ENCODE measurements at regions not wholly inside any gene's neighbourhood (a gene's known extent, or its start where the extent isn't known, plus 50 kb on each side); places are given as distances from the start of the nearest gene placed in this dataset.

DNA sequence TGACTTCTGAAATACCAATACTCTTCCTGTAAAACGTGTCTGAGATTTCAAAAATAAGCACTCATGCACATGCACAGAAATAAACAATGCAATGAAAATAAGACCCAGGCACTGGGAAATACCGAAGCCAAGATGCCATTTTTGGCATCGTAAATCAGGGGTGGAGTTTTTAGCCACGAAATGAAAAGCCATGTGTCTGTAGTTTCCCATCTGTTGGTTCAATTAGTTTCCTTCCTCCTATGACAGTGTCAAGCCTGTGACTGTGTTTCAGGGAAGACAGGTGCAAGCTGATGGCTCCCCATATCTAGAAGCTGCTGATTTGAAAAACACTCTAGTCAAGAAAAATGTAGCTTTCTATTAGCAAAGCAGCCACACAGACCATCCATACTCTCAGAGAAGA, 480.4 kb upstream of the CAMK1G start:
- Histone ChIP-seq H3K9ac (ENCODE audit: low read depth, low read length, poor library complexity, severe bottlenecking) (no peak overlapping the region), H3K4me1 (ENCODE audit: insufficient read depth, low read length, poor library complexity, severe bottlenecking) (no peaks in the 10 kb centered on the region), H4K20me1 (ENCODE audit: insufficient read depth, low read length, poor library complexity, severe bottlenecking) (no peaks in the 10 kb centered on the region), H3K27me3 (ENCODE audit: insufficient read depth, low read length, poor library complexity, severe bottlenecking) (no peaks in the 10 kb centered on the region), H3K4me2 (ENCODE audit: low read depth, low read length, poor library complexity, severe bottlenecking) (no peak overlapping the region), H2AFZ (ENCODE audit: low read length) (no peak overlapping the region), H3K9me2 (replicated peaks; ENCODE audit: low read depth, low read length) (no peaks in the 10 kb centered on the region), H3F3A (ENCODE audit: low read depth) (no peaks in the 10 kb centered on the region), H3K36me3 (ENCODE audit: insufficient read depth, low read length) (no peaks in the 10 kb centered on the region), H3K9me3 (ENCODE audit: insufficient read depth, low read depth, low read length) (no peaks in the 10 kb centered on the region), H3K4me3 (ENCODE audit: low read length, poor library complexity, severe bottlenecking) (no peak overlapping the region), H3K79me2 (ENCODE audit: insufficient read depth, low read length) (no peaks in the 10 kb centered on the region)
- TF ChIP-seq, protein P1, sequence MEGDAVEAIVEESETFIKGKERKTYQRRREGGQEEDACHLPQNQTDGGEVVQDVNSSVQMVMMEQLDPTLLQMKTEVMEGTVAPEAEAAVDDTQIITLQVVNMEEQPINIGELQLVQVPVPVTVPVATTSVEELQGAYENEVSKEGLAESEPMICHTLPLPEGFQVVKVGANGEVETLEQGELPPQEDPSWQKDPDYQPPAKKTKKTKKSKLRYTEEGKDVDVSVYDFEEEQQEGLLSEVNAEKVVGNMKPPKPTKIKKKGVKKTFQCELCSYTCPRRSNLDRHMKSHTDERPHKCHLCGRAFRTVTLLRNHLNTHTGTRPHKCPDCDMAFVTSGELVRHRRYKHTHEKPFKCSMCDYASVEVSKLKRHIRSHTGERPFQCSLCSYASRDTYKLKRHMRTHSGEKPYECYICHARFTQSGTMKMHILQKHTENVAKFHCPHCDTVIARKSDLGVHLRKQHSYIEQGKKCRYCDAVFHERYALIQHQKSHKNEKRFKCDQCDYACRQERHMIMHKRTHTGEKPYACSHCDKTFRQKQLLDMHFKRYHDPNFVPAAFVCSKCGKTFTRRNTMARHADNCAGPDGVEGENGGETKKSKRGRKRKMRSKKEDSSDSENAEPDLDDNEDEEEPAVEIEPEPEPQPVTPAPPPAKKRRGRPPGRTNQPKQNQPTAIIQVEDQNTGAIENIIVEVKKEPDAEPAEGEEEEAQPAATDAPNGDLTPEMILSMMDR (conservative IDR thresholded peaks at IDR 0.05; ENCODE audit: low read length), result no peak
- TF ChIP-seq EZH2phosphoT487 (IDR thresholded peaks at IDR 0.05; ENCODE audit: borderline replicate concordance), result no peak

DNA sequence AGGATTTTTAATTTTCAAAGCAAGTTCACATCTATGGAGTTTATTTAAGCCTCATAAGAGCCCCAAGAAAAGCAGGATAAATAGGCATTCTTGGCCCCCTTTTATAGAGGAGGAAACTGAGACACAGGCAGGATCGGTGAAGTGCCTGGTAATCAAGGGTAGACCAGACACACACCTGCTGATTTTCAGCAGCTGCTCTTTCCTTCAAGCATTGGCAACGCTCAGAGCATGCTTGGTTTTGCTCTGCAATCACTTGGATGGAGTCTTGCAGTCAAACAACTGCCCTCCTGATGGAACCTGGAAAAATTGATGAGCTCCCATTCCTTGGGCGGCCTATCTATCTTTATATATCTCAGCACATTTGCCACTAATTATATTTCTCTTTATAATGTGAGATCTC, 478.9 kb upstream of the CAMK1G start:
- Histone ChIP-seq H3K36me3 (ENCODE audit: insufficient read depth, low read length) (no peaks in the 10 kb centered on the region), H3K4me3 (ENCODE audit: low read length, poor library complexity, severe bottlenecking) (no peak overlapping the region), H3K4me1 (ENCODE audit: insufficient read depth, low read length, poor library complexity, severe bottlenecking) (no peaks in the 10 kb centered on the region), H3K27me3 (ENCODE audit: insufficient read depth, low read length, poor library complexity, severe bottlenecking) (no peaks in the 10 kb centered on the region), H3K79me2 (ENCODE audit: insufficient read depth, low read length) (no peaks in the 10 kb centered on the region), H4K20me1 (ENCODE audit: insufficient read depth, low read length, poor library complexity, severe bottlenecking) (no peaks in the 10 kb centered on the region), H3F3A (ENCODE audit: low read depth) (no peaks in the 10 kb centered on the region), H2AFZ (ENCODE audit: low read length) (no peak overlapping the region), H3K4me2 (ENCODE audit: low read depth, low read length, poor library complexity, severe bottlenecking) (no peak overlapping the region), H3K9me3 (ENCODE audit: insufficient read depth, low read depth, low read length) (no peaks in the 10 kb centered on the region), H3K9me2 (replicated peaks; ENCODE audit: low read depth, low read length) (no peaks in the 10 kb centered on the region), H3K9ac (ENCODE audit: low read depth, low read length, poor library complexity, severe bottlenecking) (no peak overlapping the region)
- no peak for TF ChIP-seq EZH2phosphoT487 (IDR thresholded peaks at IDR 0.05; ENCODE audit: borderline replicate concordance)
- TF ChIP-seq, protein P1 (conservative IDR thresholded peaks at IDR 0.05; ENCODE audit: low read length), result no peak

DNA sequence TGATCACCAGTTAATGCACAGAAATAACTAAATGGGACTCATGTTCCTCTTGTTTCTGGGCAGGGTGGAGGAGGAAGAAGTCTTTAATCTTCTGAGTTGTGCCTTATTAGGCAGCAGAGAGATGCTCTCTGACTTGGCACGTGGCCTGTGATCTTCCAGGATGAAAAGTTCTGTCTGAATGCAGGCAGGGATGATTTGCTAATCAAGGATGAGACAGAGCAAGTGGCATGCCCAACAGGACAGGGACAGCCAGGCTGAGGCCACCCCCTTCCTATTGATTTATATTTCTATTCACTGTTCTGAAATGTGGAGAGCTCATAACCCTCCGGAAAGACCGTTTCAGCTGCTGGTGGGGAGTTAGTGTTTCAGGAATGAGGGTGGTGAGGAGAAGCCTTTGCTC, 477.8 kb upstream of the CAMK1G start:
- no peaks in the 10 kb centered on the region for H3K9me3 ChIP-seq (ENCODE audit: insufficient read depth, low read depth, low read length)
- no peaks in the 10 kb centered on the region for H3F3A ChIP-seq (ENCODE audit: low read depth)
- H2AFZ ChIP-seq (ENCODE audit: low read length), result no peak overlapping the region
- no peak overlapping the region for H3K4me3 ChIP-seq (ENCODE audit: low read length, poor library complexity, severe bottlenecking)
- no peaks in the 10 kb centered on the region for H3K27me3 ChIP-seq (ENCODE audit: insufficient read depth, low read length, poor library complexity, severe bottlenecking)
- H3K79me2 ChIP-seq (ENCODE audit: insufficient read depth, low read length), result no peaks in the 10 kb centered on the region
- H3K9ac ChIP-seq (ENCODE audit: low read depth, low read length, poor library complexity, severe bottlenecking), result no peak overlapping the region
- no peaks in the 10 kb centered on the region for H3K36me3 ChIP-seq (ENCODE audit: insufficient read depth, low read length)
- H3K4me1 ChIP-seq (ENCODE audit: insufficient read depth, low read length, poor library complexity, severe bottlenecking), result no peaks in the 10 kb centered on the region
- H3K9me2 ChIP-seq (replicated peaks; ENCODE audit: low read depth, low read length), result no peaks in the 10 kb centered on the region
- H4K20me1 ChIP-seq (ENCODE audit: insufficient read depth, low read length, poor library complexity, severe bottlenecking), result no peaks in the 10 kb centered on the region
- no peak overlapping the region for H3K4me2 ChIP-seq (ENCODE audit: low read depth, low read length, poor library complexity, severe bottlenecking)
- TF ChIP-seq, protein P1 (conservative IDR thresholded peaks at IDR 0.05; ENCODE audit: low read length), result no peak
- no peak for TF ChIP-seq EZH2phosphoT487 (IDR thresholded peaks at IDR 0.05; ENCODE audit: borderline replicate concordance)

Data from Loucy (cell line).